RWPE1 (cell line): ENCODE measurements at regions not wholly inside any gene's neighbourhood (a gene's known extent, or its start where the extent isn't known, plus 50 kb on each side); places are given as distances from the start of the nearest gene placed in this dataset.

ENCODE experiments used
- CTCF ChIA-PET: fragments of 350-600 bp; sonication (Branson Sonifier 250); formaldehyde crosslinking; extraction: SDS; loops from one replicate; lab custom pipeline; 2021; lab: Yijun Ruan, JAX
- POLR2A ChIA-PET: fragments of 400-600 bp; formaldehyde crosslinking; extraction: SDS; loops from one replicate; lab custom pipeline; 2020; ENCODE audit warnings: antibody characterized with exemption; ENCODE audit not compliant: low non-redundant PET; lab: Yijun Ruan, JAX
- DNase-seq: peaks from one replicate; pipeline ENCODE4 v3.0.0; 2012; ENCODE audit warnings: low spot score
- H3K27ac ChIP-seq: fragments of 450-650 bp; 2 replicates; pipeline ENCODE4 v1.5.1; 2017
- CTCF ChIP-seq: fragments of 450-650 bp; conservative IDR thresholded peaks from 2 replicates; pipeline ENCODE4 v1.5.1; 2017; ENCODE audit warnings: low read depth, mild to moderate bottlenecking

DNA sequence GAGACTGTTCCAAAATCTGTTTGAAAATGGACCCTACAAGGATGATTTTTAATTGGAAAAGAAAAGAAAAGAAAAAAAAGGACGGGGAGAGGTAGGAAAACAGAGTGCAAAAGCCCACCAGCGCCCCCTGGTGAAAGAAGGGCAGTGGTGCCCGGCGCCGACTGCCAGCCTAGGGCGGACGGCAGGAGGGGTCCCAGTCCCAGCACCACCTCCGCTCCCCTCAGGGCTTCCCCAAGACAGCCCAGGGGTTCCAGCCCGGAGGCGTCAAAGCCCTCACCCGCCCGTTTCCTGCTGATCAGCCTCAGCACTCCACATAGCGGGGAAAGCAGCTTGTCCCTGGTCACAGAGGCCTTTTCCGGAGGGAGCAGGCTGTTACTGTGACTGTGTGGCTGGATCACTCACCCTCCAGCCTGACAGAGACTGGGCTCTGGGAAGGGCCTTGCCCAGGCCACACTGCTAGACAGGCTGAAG is 213.9 kb downstream of the TFCP2L1 start:
- peak; percentile 71 for DNase-seq
- POLR2A ChIA-PET = no interaction called here
- no peak overlapping the region for H3K27ac ChIP-seq
- peak; percentile 96 for TF ChIP-seq CTCF
- CTCF ChIA-PET = interaction anchor here (0.6 to 2.1 kb wide), 17 partner anchors 9 to 675 kb away, joined by 3 to 18 read pairs (median 4); partner anchors contain the start of gene GLI2

DNA sequence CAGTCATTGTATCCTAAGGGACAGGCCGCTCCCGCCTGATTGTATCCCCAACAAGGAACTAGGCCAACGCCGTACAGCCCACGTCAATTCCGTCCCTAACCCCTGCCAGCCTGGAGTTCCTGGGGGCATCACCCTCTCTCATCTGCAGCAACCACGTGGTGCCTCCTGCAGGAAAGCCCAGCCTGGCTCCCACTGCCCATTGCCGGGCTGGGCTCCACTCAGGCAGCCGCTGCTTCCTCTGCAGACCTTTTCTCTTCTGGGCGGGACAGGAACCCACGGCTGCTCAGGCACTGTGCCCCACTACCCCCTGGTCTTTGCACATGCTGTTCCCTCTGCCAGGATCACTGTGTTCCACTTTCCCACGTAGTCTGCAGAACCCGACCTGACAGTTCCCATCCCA is 212.2 kb downstream of the TFCP2L1 start:
- H3K27ac ChIP-seq = no peak overlapping the region
- no peak for DNase-seq
- CTCF ChIA-PET = no interaction called here
- POLR2A ChIA-PET = no interaction called here
- TF ChIP-seq CTCF = no peak

- POLR2A ChIA-PET = no interaction called here
- TF ChIP-seq CTCF = no peak
- no peak for DNase-seq
- peak overlapping the region; percentile 10; the same call in 1 of the 2 replicates for H3K27ac ChIP-seq
- CTCF ChIA-PET = interaction anchor here (0.7 to 1.0 kb wide), 3 partner anchors 12 to 338 kb away, joined by 3 to 5 read pairs (median 3); partner anchors contain the start of gene GLI2
These were observed 211.4 kb downstream of the TFCP2L1 start for GRCh38 chr2:121073320-121074210.

DNA sequence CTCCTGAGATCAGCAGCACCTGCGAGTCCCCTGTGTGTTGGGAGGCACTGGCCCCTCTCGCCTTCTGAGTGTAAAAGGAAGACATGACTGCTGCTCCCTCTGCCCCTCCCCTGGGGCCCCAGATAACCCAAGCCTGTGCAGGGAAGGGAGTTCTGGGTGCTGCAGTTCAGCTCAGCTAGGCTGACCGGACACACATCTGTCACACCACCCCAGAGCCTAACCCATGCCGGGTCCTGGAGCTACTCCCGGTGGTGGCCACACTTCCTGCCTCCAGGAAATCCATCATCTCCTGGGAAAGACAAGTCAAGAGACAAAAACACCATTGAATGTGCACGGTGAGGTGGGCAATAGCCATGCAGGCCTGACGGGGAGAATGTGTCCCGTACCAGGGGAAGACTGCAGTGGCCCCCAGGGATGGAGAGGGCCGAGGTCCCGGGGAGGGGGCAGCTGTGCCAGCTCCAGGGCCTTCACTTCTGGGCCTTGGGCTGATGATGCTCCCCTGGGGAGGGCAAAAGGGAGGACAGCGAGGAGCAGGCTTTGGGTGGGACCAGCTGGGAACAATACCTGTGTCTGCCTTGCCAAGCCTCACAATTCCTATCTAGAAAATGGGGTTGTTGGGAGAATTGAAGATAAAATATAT is 210.6 kb downstream of the TFCP2L1 start:
- POLR2A ChIA-PET = interaction anchor here (0.6 kb wide), 1 partner anchor 166 kb away, joined by 3 read pairs; no protein-coding TSS in a partner anchor
- no peak for TF ChIP-seq CTCF
- CTCF ChIA-PET = interaction anchor here (0.7 to 3.0 kb wide), 5 partner anchors 13 to 379 kb away, joined by 3 to 13 read pairs (median 3); partner anchors contain the start of gene GLI2
- H3K27ac ChIP-seq = peak overlapping the region; percentile 10; the same call in 1 of the 2 replicates
- no peak for DNase-seq

DNA sequence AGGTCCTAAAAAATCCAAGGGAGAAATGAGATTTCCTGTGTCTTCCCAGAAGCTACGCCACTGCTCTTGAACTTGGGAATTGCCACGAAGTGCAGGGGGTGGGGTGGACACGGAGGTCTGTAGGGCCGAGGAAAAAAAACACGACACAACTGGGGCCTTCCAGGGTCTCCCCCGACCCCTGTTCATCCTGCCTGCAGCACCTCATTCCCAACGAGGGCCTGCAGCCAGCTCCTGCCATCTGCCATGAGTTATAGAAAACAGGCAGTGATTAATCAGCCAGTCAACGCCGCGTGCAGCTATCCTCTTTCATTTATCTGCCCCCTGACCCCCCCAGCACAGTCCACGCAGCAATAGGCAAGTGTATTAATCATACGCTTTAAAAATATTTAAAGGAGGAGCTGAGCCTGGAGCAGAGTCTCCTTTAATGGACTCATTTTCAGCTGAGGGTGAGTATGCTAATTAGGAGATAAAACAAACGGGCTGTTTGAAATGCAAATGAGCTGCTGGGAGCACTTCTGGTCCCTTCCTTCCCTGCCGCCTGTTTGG is 209.9 kb downstream of the TFCP2L1 start:
- ChIA-PET POLR2A (interaction anchor here (0.6 to 0.8 kb wide), 4 partner anchors 16 to 482 kb away, joined by 3 to 12 read pairs (median 3); no protein-coding TSS in a partner anchor), CTCF (interaction anchor here (0.8 to 3.0 kb wide), 5 partner anchors 13 to 380 kb away, joined by 3 to 13 read pairs (median 3); no protein-coding TSS in a partner anchor)
- H3K27ac ChIP-seq = peak overlapping the region; percentile 46
- DNase-seq = peak; percentile 96
- TF ChIP-seq CTCF = no peak
